Endothelial cell of umbilical vein (primary cell): ENCODE measurements at regions not wholly inside any gene's neighbourhood (a gene's known extent, or its start where the extent isn't known, plus 50 kb on each side); places are given as distances from the start of the nearest gene placed in this dataset.

ENCODE experiments used
- BruUV-seq: library from RNA; stranded (reverse); fragments of 400-500 nt; replicated peaks from 2 replicates; lab custom pipeline; 2021; lab: Mats Ljungman, UMichigan
- CTCF ChIA-PET: fragments of 300-600, 350-600 bp; sonication (Branson Sonifier 250); formaldehyde crosslinking; loops from one replicate; lab custom pipeline; 2021; ENCODE audit warnings: antibody characterized with exemption, inconsistent platforms; lab: Charles Lee
- POLR2A ChIA-PET: fragments of 300-600, 350-600 bp; sonication (Branson Sonifier 250); formaldehyde crosslinking; loops from one replicate; lab custom pipeline; 2021; ENCODE audit warnings: antibody characterized with exemption, inconsistent platforms; lab: Charles Lee
- DNase-seq: peaks from one replicate; pipeline ENCODE4 v3.0.0-alpha.2; 2011; ENCODE audit warnings: low read depth, low spot score
- FAIRE-seq: peaks from 2 replicates; lab custom pipeline; 2011; peaks lifted over from hg19 to GRCh38; lab: Jason Lieb, UNC
- H2AFZ ChIP-seq: 2 replicates; pipeline ENCODE4 v1.6.0; 2012; ENCODE audit warnings: low read depth, low read length, control low read depth, inconsistent platforms
- H3K27ac ChIP-seq: 2 replicates; pipeline ENCODE4 v1.5.1; 2011; ENCODE audit warnings: low read depth, mild to moderate bottlenecking, control low read depth, low read length, moderate library complexity; ENCODE audit not compliant: insufficient read depth
- H3K27me3 ChIP-seq, 2 experiments: 2 replicates each; pipeline versions ENCODE4 v1.6.0 to v1.6.1; 2011; ENCODE audit warnings: low read length in 2 of 2, mixed read lengths in 1 of 2; ENCODE audit not compliant: control insufficient read depth in 2 of 2, insufficient read depth in 2 of 2
- H3K36me3 ChIP-seq, 2 experiments: 2 replicates in 1 of 2; 3 replicates in 1 of 2; pipeline ENCODE4 v1.5.1; 2011; ENCODE audit warnings: low read length in 2 of 2, mild to moderate bottlenecking in 1 of 2, moderate library complexity in 1 of 2; ENCODE audit not compliant: control insufficient read depth in 2 of 2, insufficient read depth in 2 of 2; ENCODE audit errors: extremely low read depth in 1 of 2
- H3K4me1 ChIP-seq: 3 replicates; pipeline ENCODE4 v1.5.1; 2011; ENCODE audit warnings: mild to moderate bottlenecking, low read length; ENCODE audit not compliant: control insufficient read depth, insufficient read depth; ENCODE audit errors: extremely low read depth
- H3K4me2 ChIP-seq: 2 replicates; pipeline ENCODE4 v1.6.1; 2011; ENCODE audit warnings: low read length, control low read depth, mixed read lengths; ENCODE audit not compliant: insufficient read depth
- H3K4me3 ChIP-seq, 3 experiments: fragments of 200-600 bp in 1 of 3; sonication (generic), shearing (Covaris generic) in 1 of 3; replicated peaks in 1 of 3; 2 replicates each; pipeline ENCODE4 v1.5.1; 2011 to 2016; ENCODE audit warnings: control low read depth in 3 of 3, low read length in 3 of 3, mild to moderate bottlenecking in 2 of 3, inconsistent platforms in 1 of 3, low read depth in 1 of 3, moderate library complexity in 1 of 3; ENCODE audit not compliant: insufficient read depth in 1 of 3
- H3K79me2 ChIP-seq: 2 replicates; pipeline ENCODE4 v1.6.0; 2012; ENCODE audit warnings: low read length, inconsistent platforms; ENCODE audit not compliant: control insufficient read depth, insufficient read depth
- H3K9ac ChIP-seq: replicated peaks from 2 replicates; pipeline ENCODE3; 2011; ENCODE audit warnings: low read length, control low read depth; ENCODE audit not compliant: insufficient read depth; ENCODE audit errors: extremely low read depth
- H3K9me1 ChIP-seq: replicated peaks from 3 replicates; pipeline ENCODE4 v1.6.0; 2011; ENCODE audit warnings: mild to moderate bottlenecking, low read length; ENCODE audit not compliant: control insufficient read depth, insufficient read depth; ENCODE audit errors: extremely low read depth
- H3K9me3 ChIP-seq: replicated peaks from 2 replicates; pipeline ENCODE4 v1.5.1; 2012; ENCODE audit warnings: low read length, inconsistent platforms; ENCODE audit not compliant: control insufficient read depth, insufficient read depth
- H4K20me1 ChIP-seq: replicated peaks from 2 replicates; pipeline ENCODE3; 2011; ENCODE audit warnings: mild to moderate bottlenecking, low read length; ENCODE audit not compliant: control insufficient read depth, insufficient read depth; ENCODE audit errors: extremely low read depth
- EZH2 ChIP-seq: IDR thresholded peaks from 2 replicates; pipeline ENCODE4 v1.6.1; 2012; ENCODE audit warnings: borderline replicate concordance, low read depth, mild to moderate bottlenecking, moderate library complexity, low read length, inconsistent platforms; ENCODE audit not compliant: severe bottlenecking
- FOS ChIP-seq: IDR thresholded peaks from 2 replicates; pipeline ENCODE4 v1.6.1; 2011; ENCODE audit warnings: mild to moderate bottlenecking, low read length, moderate library complexity, borderline replicate concordance; ENCODE audit not compliant: insufficient read depth
- GATA2 ChIP-seq: IDR thresholded peaks from 2 replicates; pipeline ENCODE4 v1.7.0; 2011; ENCODE audit warnings: low read depth, mild to moderate bottlenecking, moderate library complexity, mixed read lengths, low read length; ENCODE audit not compliant: insufficient read length, insufficient read depth
- JUN ChIP-seq: IDR thresholded peaks from 2 replicates; pipeline ENCODE4 v1.6.1; 2011; ENCODE audit warnings: borderline replicate concordance, low read depth; ENCODE audit not compliant: insufficient read length, insufficient read depth
- MAX ChIP-seq: IDR thresholded peaks from 2 replicates; pipeline ENCODE4 v1.6.1; 2011; ENCODE audit not compliant: insufficient read depth, insufficient read length
- MYC ChIP-seq: IDR thresholded peaks from one replicate; pipeline ENCODE4 v1.6.1; 2011; ENCODE audit warnings: mild to moderate bottlenecking, low read depth, low read length
- POLR2A ChIP-seq: IDR thresholded peaks from 2 replicates; pipeline ENCODE4 v1.6.1; 2012; ENCODE audit warnings: low read depth, mild to moderate bottlenecking, control low read depth, low read length
- POLR2AphosphoS5 ChIP-seq: IDR thresholded peaks from 2 replicates; pipeline ENCODE4 v1.6.1; 2012; ENCODE audit warnings: low read depth, mild to moderate bottlenecking, control low read depth, low read length, moderate library complexity; ENCODE audit not compliant: insufficient read depth
- dilution Hi-C: fragments of 300-500 bp; cut with MboI; formaldehyde crosslinking; loops from one replicate; pipeline ENCODE4 v1.15.0; 2019; ENCODE audit warnings: low sequenced_read_pairs; ENCODE audit not compliant: extremely low pct_ligation_motif_present
- intact Hi-C: fragments of 100-400 bp; cut with micrococcal nuclease; formaldehyde crosslinking; loops from one replicate; pipeline ENCODE4 v1.10.0; 2022
- TF ChIP-seq, protein P1 (sequence below), 2 donors: IDR thresholded peaks; 1 replicate in 1 of 2; 2 replicates in 1 of 2; pipeline ENCODE4 v1.5.1; 2011; ENCODE audit warnings: low read length in 2 of 2, mild to moderate bottlenecking in 2 of 2, moderate library complexity in 2 of 2, control low read depth in 1 of 2, inconsistent platforms in 1 of 2, low read depth in 1 of 2; ENCODE audit not compliant: insufficient read depth in 1 of 2; ENCODE audit errors: extremely low read depth in 1 of 2

GRCh38 chr2:220182790-220183189 lies 555.4 kb downstream of the SLC4A3 start:
- Histone ChIP-seq H3K79me2 (no peaks in the 10 kb centered on the region), H3K9ac (no peak overlapping the region), H2AFZ (no peak overlapping the region), H3K9me1 (no peaks in the 10 kb centered on the region), H3K9me3 (peaks cover under 1% of the 10 kb centered on the region), H3K4me2 (no peak overlapping the region), H3K4me1 (no peaks in the 10 kb centered on the region), H4K20me1 (no peaks in the 10 kb centered on the region), H3K27me3 (no peaks in the 10 kb centered on the region), H3K4me3 (no peak overlapping the region), H3K36me3 (no peaks in the 10 kb centered on the region), H3K27ac (no peak overlapping the region)
- DNase-seq (no peak), FAIRE-seq (no peak)
- dilution Hi-C loops (no loop called here), intact Hi-C loops (no loop called here)
- BruUV-seq, result no TSS peak
- CTCF ChIA-PET, result no interaction called here
- TF ChIP-seq FOS (no peak), POLR2AphosphoS5 (no peak), POLR2A (no peak), GATA2 (no peak)
- TF ChIP-seq, protein P1, sequence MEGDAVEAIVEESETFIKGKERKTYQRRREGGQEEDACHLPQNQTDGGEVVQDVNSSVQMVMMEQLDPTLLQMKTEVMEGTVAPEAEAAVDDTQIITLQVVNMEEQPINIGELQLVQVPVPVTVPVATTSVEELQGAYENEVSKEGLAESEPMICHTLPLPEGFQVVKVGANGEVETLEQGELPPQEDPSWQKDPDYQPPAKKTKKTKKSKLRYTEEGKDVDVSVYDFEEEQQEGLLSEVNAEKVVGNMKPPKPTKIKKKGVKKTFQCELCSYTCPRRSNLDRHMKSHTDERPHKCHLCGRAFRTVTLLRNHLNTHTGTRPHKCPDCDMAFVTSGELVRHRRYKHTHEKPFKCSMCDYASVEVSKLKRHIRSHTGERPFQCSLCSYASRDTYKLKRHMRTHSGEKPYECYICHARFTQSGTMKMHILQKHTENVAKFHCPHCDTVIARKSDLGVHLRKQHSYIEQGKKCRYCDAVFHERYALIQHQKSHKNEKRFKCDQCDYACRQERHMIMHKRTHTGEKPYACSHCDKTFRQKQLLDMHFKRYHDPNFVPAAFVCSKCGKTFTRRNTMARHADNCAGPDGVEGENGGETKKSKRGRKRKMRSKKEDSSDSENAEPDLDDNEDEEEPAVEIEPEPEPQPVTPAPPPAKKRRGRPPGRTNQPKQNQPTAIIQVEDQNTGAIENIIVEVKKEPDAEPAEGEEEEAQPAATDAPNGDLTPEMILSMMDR (IDR thresholded peaks at IDR 0.05; ENCODE audit: extremely low read depth in 1 of 2, insufficient read depth in 1 of 2, low read depth in 1 of 2, low read length in 2 of 2), result no peak
- POLR2A ChIA-PET, result no interaction called here

GRCh38 chr2:220185766-220186305 lies 558.4 kb downstream of the SLC4A3 start:
- ChIA-PET POLR2A (no interaction called here), CTCF (no interaction called here)
- Histone ChIP-seq H3K79me2 (no peaks in the 10 kb centered on the region), H4K20me1 (no peaks in the 10 kb centered on the region), H3K4me2 (no peak overlapping the region), H3K27ac (no peak overlapping the region), H3K27me3 (no peaks in the 10 kb centered on the region), H3K9me3 (peaks cover 2% of the 10 kb centered on the region), H3K9ac (no peak overlapping the region), H3K4me3 (no peak overlapping the region), H3K36me3 (no peaks in the 10 kb centered on the region), H2AFZ (no peak overlapping the region), H3K4me1 (no peaks in the 10 kb centered on the region), H3K9me1 (no peaks in the 10 kb centered on the region)
- intact Hi-C loops, result no loop called here
- DNase-seq (no peak), FAIRE-seq (no peak)
- dilution Hi-C loops, result no loop called here
- TF ChIP-seq MYC (no peak), MAX (no peak), GATA2 (no peak), POLR2A (no peak), EZH2 (no peak), JUN (no peak), FOS (no peak), POLR2AphosphoS5 (no peak)
- TF ChIP-seq, protein P1 (IDR thresholded peaks at IDR 0.05; ENCODE audit: extremely low read depth in 1 of 2, insufficient read depth in 1 of 2, low read depth in 1 of 2, low read length in 2 of 2), result no peak
- BruUV-seq, result no TSS peak
